HL-60 (cell line): ENCODE measurements at regions not wholly inside any gene's neighbourhood (a gene's known extent, or its start where the extent isn't known, plus 50 kb on each side); places are given as distances from the start of the nearest gene placed in this dataset.

Source experiments
- CTCF ChIP-seq: IDR thresholded peaks from one replicate; pipeline ENCODE4 v1.5.1; 2011; ENCODE audit warnings: low read length, control low read depth, inconsistent platforms; ENCODE audit not compliant: insufficient read depth
- REST ChIP-seq: IDR thresholded peaks from 2 replicates; pipeline ENCODE4 v1.6.1; 2012; ENCODE audit warnings: low read depth; ENCODE audit not compliant: insufficient replicate concordance

GRCh38 chr1:102782144-102782543, 326.2 kb downstream of the COL11A1 start:
- no peak for TF ChIP-seq CTCF
- no peak for TF ChIP-seq REST
